ENCODE measurements at regions not wholly inside any gene's neighbourhood (a gene's known extent, or its start where the extent isn't known, plus 50 kb on each side); places are given as distances from the start of the nearest gene placed in this dataset.

- intact Hi-C loops (cut with DNase I) = no loop called here
- H3K4me3 ChIP-seq = no peak overlapping the region
- H3K36me3 ChIP-seq (ENCODE audit: insufficient read depth in 1 of 2, low read depth in 1 of 2) = no peaks in the 10 kb centered on the region
- no peak for TF ChIP-seq CTCF (IDR thresholded peaks at IDR 0.05)
- ATAC-seq (no peak), DNase-seq (no peak)
- H3K27ac ChIP-seq = no peak overlapping the region
- no peaks in the 10 kb centered on the region for H3K4me1 ChIP-seq
- H3K27me3 ChIP-seq (ENCODE audit: insufficient read depth in 3 of 3, low read length in 2 of 3) = peaks cover 0 to 5% (median 0%) of the 10 kb centered on the region in 3 donors
- no peaks in the 10 kb centered on the region for H3K9me3 ChIP-seq
Measured at GRCh38 chr4:54607521-54607920, 50.2 kb upstream of the KIT start.

All from psoas muscle (tissue), 6 donors.